HG03575 (cell line): ENCODE measurements at regions not wholly inside any gene's neighbourhood (a gene's known extent, or its start where the extent isn't known, plus 50 kb on each side); places are given as distances from the start of the nearest gene placed in this dataset.

Experiments used
- ATAC-seq: cut with Tn5 transposase; IDR thresholded peaks from one replicate; pipeline ENCODE4 v1.9.1; 2021; ENCODE audit not compliant: unreplicated experiment, insufficient number of reproducible peaks, low FRiP score; ENCODE audit errors: extremely low read depth

DNA sequence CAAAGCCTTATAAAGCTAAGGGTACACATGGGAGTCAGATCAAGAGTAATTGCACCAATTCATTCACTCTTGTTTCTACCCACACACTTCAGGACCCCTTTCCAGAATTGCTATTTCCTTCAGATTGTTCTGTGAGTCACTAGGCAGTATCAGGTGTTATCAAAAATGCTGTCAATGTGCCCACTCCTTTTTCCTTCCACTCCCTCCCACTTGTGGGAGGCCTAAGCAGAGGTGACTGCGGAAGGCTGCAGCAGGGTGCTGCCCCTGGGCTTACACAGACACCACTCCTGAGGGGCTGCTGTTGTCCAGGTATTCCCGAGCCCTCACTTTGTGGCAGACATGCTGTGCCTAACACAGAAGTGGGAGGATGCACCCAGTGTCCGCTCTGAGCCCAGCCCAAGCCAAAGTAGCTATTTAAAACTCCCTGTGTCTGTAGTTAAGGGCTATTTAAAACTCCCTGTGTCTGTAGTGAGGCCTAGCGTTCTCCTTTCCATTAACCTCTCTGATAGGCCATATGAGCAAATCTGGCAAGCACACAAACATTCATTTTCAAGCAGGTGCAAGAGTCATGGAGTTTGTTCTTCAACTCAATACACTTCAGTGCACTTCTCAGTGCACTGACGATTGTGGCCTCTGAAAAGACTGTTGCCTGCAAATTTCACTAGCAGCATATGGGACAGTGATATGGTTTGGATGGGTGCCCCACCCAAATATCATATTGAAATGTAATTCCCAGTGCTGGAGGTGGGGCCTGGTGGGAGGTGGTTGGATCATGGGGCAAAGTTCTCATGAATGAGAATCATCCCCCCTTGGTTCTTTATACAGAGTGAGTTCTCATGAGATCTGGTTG, 117.8 kb downstream of the PHLDA1 start:
- no peak for ATAC-seq

DNA sequence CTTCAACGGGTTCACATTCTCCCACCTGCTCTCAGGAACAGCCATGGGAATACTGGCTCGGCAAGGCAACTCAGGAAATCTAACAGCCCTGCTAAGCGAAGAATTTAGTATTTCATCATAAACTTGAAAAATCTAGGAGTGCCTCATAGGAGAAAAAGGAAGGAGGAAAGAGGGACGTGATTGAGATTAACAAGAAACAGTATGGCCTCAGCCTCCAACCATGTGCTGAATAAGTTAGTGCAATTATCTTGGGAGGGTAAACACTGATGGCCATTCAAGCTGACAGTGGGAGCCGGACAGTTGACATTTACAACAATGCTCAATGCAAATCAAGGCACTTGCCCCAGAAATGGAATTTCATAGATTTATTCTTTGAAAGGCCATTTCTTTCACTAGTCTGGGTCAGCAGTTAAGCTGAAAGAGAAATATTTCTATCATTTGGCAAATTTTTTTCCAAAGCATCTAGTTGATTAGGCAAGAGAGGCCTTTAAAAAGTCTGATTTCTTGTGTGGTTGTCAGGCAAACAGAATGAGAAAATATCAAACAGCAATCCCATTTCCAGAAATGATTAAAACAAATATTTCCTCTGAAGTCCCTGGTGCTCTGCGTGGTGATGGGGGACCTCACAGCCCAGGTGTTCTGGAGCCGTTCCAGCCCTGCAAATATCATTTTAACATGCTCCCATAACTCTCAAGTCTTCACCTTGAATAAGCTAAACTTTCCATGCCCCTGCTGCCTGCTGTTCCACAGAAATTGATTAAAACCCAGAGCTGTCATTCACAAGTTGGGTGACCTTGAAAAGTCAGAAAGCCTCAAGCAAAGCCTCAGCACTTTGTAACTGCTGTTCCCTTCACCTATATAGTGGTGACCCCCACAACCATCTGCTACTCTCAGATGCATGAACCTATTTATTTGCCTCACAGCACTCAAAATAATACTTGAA, 121.6 kb downstream of the PHLDA1 start:
- no peak for ATAC-seq

DNA sequence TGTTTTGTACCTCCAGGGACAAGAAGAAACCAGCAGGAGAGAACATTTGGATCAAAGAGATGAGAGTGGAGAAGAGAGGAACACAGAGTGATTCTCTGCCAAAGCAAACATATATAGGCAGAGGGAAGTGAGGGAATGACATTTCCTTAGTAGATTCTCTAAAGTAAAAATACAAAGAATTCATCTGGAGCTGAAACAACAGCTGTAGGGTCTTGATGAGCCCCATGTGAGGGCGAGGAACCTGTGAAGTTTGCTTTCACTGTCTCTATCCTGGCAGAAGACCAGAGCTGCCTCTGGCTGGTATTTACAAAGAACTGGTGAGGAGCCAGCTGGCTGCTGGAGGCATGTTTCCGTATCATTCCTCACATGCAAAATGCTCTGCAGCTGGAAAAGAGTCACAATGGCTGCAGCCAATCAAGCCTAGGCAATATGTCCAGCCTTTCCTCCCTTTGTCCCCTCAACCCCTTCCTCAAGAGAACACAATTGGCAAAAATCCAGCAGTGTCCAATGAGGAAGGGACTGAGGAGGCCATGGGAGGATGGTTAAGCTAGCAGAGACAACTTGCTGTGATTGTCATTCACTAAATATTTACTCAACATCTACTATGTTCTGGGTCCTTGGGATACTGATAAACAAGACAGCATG, 122.5 kb downstream of the PHLDA1 start:
- no peak for ATAC-seq

DNA sequence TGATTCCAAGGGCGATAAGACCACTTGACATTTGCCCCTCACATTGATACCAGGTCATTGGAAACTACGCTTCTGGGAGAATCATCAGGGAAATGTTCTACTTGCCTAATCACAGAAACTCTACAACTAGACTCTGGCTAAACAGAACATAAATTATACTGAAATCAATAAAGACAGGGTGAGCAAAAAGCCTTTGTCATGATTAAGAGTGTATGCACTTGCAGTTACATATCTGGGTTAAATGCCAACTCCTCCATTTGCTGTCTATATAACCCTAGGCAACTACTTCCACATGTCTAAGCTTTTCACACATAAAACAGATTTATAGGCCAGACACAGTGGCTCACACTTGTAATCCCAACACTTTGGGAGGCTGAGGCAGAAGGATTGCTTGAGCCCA, 125.7 kb downstream of the PHLDA1 start:
- ATAC-seq, result no peak

DNA sequence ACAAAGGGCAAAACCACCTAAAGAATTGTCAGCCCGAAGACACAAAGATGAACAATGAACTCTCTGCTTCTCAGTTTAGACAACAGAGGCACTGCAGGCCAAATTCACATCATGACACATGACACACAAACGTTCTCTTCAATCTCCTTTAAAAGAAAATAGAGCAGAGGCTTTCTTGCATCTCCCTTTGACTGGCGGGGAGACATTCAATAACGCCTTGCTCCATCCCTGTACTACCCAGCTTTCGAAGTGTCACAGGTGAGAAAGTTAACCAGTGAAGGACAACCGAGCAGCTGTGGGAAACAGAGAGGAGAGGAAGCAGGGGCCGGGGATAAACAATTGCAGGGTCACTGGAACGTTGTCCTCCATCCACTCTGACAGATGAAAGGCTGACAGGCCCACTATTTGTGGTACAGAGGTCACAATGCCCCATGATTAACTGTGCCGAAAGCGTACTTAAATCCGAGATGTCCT, 130.8 kb downstream of the PHLDA1 start:
- ATAC-seq, result no peak

DNA sequence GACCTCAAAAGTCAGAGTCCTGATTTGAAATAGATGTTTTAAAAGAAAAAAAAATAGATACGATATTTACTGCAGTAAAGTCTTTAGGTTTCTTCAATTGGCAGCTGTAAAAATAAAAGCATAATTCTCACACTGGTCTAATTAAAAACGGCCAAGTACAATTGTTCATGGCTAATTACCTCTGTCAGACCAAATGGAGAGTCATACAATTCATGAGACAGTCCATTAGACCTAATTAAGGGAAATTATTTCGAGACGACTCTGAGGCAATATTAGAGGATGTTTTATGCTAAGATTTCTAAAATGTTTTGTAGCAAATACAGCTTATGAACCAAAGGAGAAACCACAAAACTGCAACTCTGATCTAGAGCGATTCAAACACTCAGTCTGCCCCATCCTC, 131.3 kb downstream of the PHLDA1 start:
- no peak for ATAC-seq

DNA sequence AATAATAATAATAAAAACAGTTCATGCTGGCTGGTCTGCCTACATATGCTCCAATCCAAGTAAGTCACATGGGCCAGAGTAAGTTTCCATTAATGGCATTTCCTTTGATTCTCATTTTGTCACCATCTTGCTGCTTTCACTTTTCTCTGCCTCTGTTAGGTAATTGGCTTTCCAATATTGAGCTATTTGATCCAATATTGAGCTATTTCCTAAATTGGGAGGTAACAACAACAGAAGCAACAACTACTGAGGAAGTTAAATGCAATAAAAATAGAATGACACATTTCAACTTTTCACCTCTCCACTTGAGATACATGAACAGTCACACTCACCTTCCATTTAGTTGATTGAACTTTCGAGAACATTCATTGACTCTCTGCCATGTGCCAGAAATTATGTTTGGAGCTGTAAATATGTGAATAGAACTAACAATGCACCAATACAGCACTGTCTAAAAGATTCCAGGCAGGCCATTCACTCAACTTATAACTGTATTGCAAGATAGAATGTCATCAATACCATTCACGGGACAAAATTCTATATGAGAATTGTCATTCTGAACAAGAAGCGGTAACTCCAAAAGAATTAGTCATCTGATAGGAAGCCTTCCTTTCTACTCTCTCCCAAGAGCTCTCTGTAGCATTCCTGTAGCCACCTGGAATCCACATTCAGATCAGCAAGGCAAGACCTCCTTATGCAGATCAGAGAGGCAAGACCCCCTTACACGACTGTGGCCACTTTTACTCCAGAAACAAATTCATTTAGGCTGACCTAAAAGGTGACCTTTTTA, 136.4 kb downstream of the PHLDA1 start:
- no peak for ATAC-seq

DNA sequence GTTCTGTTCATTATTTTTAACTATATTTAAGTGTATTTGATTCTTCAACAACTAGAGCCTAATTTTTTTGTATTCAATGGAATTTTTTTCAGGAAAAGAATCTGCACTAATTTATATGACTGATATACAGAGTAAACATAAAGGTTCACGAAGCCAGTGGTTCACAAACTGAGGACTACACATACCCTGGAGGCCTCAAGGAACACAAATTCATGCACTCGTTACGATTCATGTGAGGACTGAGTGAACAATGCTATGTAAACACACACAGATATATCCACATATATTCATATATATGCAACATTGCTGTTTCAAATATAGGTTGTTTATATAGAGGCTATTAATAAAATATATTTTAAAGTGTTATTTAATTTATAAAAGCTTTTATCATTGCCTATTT, 137.8 kb downstream of the PHLDA1 start:
- ATAC-seq, result no peak

DNA sequence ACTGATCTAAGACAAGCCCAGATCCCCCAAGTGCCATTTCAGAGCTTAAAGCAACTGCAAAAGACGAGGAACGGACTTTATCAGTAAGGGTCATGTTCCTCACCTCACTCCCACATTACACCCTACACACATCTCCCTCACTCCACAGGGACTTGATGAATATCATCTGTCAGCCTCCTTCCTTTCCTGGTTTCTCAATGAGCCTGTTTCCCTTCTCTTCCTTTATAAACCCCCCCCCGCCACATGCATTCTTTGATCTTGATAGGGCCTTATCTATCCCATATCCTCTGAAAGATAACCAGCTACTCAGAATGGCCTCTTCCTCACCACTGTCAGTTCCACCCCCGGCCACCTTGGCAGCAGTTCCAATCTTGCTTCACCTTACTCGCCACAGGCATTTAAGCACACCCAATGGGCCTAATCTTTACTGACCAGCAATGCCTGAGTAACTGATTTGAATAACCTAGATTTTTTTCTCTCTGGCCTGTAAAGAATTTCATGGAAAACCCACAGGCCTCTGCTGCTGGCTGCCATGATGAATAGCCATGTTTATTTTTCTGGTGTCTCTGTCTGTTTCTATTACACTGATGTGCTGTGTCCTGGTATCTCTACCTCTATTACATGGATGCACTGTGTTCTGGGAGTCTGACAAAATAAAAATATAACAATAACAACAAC, 138.7 kb downstream of the PHLDA1 start:
- ATAC-seq, result no peak

DNA sequence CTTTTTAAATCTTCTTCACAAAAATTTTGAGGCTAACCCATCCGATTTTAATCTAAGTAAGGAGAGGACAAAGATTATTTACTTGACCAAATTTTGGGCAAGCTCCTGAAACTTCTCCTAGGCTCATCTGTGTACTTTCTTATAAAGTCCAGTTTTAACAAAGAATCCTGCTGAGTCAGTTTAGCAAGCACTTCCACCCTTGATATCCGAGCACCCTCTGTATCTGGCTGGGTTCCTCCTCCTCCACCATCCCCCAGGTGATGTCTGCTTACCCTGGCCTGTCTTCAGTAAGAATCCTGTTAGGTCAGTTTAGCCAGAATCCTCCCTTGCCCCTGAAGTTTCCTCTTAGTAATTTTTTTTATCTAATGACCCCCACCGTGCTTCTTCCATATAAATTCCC, 140.5 kb downstream of the PHLDA1 start:
- no peak for ATAC-seq

DNA sequence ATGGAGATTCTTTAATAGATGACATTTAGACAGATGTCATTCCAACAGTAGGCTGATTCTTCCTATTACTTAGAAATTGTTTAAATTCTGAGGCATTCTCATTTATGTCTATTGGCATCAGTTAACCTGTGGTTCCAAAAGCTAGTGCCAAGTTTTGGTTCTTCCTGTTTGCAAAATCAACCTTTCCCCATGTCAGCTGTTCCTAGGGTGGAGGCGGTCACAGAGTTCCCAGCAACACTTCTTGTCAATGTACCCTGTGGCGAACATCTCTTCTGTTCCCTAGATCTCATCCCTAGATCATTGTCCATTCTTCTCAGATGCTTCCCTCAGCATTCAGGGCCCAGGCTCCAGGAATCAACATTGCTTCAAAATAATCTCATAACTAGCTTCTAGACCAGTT, 140.9 kb downstream of the PHLDA1 start:
- ATAC-seq, result no peak

DNA sequence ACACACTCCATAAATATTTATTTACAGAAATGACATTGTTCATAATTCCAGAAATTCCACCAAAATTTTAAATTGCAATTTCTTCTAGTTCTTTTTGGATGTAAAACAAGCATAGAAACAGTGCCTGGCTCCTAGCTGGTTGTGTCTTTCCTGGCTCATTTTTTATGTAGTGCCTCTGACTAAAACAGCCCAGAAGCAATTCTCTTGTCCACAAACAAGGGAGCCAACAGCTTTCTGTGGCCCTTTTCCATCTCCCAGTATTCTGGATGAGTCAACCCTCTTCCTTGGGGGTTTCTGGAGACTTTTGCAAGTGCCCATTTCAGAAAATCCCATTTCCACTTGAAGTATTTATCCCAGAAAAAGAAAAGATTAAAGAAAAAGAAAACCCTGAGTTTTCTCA, 141.4 kb downstream of the PHLDA1 start:
- no peak for ATAC-seq

DNA sequence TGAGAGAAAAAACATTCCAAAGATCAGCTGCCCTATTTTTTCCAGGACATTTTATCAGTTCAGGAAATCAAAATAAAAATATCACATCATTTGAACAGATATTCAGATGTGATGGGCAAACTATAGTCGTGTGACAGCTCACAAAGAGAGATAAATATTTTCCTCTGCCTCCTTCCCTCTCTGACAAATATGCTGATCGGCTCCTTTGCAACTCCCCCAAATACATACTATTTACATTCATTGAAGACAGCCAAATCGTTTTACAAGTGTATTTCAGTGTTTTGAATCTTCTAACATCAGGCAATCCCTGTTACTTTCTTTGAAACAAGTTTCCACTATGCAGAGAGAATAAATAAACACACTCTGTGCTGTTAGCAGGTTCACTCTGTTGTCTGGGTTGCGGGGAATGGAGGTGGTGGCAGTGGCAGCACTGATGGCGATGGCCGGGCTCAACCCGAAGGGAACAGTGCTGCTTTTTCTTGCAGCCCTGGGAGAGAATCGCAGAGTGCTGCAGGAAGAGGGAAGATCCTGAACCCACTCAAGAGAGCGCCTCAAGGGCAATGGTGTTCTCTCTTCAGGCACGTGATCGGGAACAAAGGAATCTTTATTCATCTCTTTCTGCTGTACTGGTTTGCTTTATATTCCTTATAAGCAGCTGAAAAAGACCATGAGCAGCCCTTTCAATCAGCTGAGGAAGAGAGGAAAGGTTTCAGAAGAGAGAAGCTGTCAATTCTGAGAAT, 142.5 kb downstream of the PHLDA1 start:
- ATAC-seq, result no peak

DNA sequence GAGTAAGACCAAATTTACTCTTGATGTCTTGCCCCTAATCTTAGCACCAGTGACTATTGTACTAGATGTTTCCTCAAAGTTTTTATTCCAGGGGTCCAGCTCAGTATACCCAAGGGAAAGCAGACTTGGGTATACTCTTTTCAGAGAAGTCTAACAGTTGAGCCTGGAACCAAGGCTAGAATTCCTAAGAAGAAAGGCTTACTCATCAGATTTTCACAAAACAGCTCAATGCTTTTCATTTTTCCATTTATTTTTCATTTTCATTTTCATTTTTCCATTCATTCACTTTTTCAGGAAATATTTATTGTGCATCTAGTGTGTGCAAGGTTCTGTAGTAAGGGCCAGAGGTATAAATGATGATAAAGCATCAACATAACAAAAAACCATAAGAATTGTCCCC, 143.2 kb downstream of the PHLDA1 start:
- ATAC-seq, result no peak

DNA sequence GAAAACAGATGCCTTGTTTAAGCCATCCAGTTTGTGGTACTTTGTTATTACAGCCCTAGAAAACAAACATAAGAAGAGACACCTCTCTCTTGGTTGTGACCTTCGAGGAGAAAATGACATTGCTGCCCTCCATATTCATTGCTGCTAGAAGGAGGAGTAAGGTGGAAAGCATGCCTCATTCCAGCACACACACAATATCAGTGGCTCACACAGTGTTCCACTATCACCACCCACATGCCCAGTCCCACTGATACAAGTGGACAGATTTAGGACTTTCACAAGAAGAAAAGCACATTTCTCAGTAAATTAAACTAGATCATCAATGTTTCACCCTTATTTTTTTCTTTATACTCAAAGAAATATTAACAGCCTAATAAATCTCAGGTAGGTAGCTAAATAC, 143.6 kb downstream of the PHLDA1 start:
- ATAC-seq, result no peak

DNA sequence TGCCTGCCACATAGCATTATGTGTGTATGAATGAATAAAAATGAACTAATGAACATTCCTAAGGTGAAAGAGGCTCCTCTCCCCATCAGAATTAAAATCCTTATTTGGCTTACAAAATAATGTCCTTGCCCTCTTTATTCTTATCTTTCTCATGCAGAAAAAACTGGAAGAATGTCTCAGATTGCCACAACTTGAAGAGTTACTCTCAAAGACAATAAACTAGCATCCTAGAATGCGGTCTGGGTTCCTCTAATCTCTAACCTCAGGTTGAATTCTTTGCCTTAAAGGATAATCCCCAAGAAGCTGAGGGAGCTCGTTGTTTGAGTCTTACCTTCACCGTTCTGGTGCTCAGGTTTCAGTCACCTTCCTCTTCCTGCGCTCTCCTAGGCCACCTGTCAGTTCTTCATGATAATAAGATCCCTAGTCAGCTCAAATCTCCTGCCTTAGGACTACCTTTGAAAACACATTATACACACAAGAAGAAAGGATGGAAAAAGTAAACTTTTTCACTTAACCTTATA, 147.1 kb downstream of the PHLDA1 start:
- ATAC-seq, result no peak

DNA sequence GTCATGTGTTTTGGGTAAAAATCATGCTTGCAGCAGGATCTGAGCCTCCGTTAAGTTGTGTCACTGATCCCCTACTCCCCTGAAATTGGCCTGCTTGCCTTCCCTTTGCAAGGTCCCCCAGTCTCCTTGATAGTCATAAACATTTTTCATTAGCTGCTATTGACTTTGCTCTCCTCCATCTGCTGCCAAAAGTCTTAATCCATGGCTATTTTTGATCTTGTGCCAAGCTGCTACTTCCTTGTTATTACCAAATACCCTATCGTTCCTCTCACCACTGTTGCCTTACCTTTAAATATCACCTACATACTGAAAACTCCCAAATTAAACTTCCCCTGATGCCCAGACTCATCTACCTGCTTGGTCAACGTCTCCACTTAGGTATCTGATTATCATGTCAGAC, 148.3 kb downstream of the PHLDA1 start:
- no peak for ATAC-seq
